ENCODE measurements at regions not wholly inside any gene's neighbourhood (a gene's known extent, or its start where the extent isn't known, plus 50 kb on each side); places are given as distances from the start of the nearest gene placed in this dataset.

DNA sequence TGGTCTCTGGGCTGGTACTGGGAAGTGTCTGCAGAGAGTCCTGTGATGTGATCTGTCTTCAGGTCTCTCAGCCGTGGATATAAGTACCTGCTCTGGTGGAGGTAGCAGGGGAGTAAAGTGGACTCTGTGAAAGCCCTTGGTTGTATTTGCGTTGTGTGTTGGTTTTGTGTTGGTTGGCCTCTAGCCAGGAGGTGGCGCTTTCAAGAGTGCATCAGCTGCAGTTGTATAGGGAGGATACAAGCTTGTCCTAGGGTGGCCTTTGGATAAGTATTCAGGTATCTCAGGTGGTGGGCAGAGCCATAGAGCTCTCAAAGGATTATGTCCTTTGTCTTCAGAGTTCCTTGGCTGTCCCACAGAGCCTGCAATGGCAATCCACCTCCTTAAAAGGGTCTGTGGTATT is 111.6 kb downstream of the MAGEB17 start:
- Histone ChIP-seq H3K36me3 (ENCODE audit: control insufficient read depth in 2 of 2, insufficient read depth in 2 of 2, low read length in 1 of 2) (no peaks in the 10 kb centered on the region), H3K4me3 (no peak overlapping the region), H3K4me1 (ENCODE audit: control insufficient read depth, insufficient read depth, low read length) (no peaks in the 10 kb centered on the region), H3K4me2 (ENCODE audit: control insufficient read depth, insufficient read depth) (no peak overlapping the region), H3K9me3 (replicated peaks; ENCODE audit: control insufficient read depth, insufficient read depth, low read length) (no peaks in the 10 kb centered on the region), H3K79me2 (ENCODE audit: control insufficient read depth, insufficient read depth, low read length) (no peaks in the 10 kb centered on the region), H3K27me3 (replicated peaks in 1 of 2; ENCODE audit: control insufficient read depth in 2 of 2, insufficient read depth in 2 of 2, low read length in 1 of 2) (no peaks in the 10 kb centered on the region), H2AFZ (ENCODE audit: control insufficient read depth, low read depth, low read length) (no peak overlapping the region), H3K9ac (ENCODE audit: control insufficient read depth, insufficient read depth, low read length) (no peak overlapping the region), H3K27ac (ENCODE audit: control insufficient read depth, insufficient read depth) (no peak overlapping the region), H4K20me1 (ENCODE audit: control insufficient read depth, insufficient read depth) (no peaks in the 10 kb centered on the region)
- WGBS (ENCODE audit: insufficient coverage, insufficient replicate concordance, low lambda C conversion rate, missing lambda C conversion rate), result 56% methylated on average over 3 of the region's 3 CpGs
- ChIA-PET CTCF (no interaction called here), SMC1A (ENCODE audit: uncharacterized antibody, unreplicated experiment) (interaction anchor here (1.4 kb wide), 1 partner anchor 156 kb away, joined by 3 read pairs; the partner anchor contains the start of gene GRPR), RAD21 (ENCODE audit: unreplicated experiment) (no interaction called here), POLR2A (no interaction called here)
- BruUV-seq (replicated peaks), result no TSS peak
- intact Hi-C loops (cut with micrococcal nuclease; ENCODE audit: unreplicated experiment) (no loop called here), in situ Hi-C loops (cut with MboI) (no loop called here)
- DNase-seq (ENCODE audit: low read depth, low spot score), result no peak
- FAIRE-seq, result no peak
- ATAC-seq, result no peak
- TF ChIP-seq, protein P1, sequence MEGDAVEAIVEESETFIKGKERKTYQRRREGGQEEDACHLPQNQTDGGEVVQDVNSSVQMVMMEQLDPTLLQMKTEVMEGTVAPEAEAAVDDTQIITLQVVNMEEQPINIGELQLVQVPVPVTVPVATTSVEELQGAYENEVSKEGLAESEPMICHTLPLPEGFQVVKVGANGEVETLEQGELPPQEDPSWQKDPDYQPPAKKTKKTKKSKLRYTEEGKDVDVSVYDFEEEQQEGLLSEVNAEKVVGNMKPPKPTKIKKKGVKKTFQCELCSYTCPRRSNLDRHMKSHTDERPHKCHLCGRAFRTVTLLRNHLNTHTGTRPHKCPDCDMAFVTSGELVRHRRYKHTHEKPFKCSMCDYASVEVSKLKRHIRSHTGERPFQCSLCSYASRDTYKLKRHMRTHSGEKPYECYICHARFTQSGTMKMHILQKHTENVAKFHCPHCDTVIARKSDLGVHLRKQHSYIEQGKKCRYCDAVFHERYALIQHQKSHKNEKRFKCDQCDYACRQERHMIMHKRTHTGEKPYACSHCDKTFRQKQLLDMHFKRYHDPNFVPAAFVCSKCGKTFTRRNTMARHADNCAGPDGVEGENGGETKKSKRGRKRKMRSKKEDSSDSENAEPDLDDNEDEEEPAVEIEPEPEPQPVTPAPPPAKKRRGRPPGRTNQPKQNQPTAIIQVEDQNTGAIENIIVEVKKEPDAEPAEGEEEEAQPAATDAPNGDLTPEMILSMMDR (IDR thresholded peaks at IDR 0.05 in 2 of 3, conservative IDR thresholded peaks at IDR 0.05 in 1 of 3; ENCODE audit: control insufficient read depth in 2 of 3, extremely low read depth in 1 of 3, insufficient read depth in 1 of 3, low read depth in 3 of 3, low read length in 3 of 3), result no peak
- no peak for TF ChIP-seq RAD51 (IDR thresholded peaks at IDR 0.05)
- TF ChIP-seq, protein P2, sequence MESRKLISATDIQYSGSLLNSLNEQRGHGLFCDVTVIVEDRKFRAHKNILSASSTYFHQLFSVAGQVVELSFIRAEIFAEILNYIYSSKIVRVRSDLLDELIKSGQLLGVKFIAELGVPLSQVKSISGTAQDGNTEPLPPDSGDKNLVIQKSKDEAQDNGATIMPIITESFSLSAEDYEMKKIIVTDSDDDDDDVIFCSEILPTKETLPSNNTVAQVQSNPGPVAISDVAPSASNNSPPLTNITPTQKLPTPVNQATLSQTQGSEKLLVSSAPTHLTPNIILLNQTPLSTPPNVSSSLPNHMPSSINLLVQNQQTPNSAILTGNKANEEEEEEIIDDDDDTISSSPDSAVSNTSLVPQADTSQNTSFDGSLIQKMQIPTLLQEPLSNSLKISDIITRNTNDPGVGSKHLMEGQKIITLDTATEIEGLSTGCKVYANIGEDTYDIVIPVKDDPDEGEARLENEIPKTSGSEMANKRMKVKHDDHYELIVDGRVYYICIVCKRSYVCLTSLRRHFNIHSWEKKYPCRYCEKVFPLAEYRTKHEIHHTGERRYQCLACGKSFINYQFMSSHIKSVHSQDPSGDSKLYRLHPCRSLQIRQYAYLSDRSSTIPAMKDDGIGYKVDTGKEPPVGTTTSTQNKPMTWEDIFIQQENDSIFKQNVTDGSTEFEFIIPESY (IDR thresholded peaks at IDR 0.05), result no peak
- TF ChIP-seq NR2F1 (conservative IDR thresholded peaks at IDR 0.05), result no peak
- TF ChIP-seq, protein P3, sequence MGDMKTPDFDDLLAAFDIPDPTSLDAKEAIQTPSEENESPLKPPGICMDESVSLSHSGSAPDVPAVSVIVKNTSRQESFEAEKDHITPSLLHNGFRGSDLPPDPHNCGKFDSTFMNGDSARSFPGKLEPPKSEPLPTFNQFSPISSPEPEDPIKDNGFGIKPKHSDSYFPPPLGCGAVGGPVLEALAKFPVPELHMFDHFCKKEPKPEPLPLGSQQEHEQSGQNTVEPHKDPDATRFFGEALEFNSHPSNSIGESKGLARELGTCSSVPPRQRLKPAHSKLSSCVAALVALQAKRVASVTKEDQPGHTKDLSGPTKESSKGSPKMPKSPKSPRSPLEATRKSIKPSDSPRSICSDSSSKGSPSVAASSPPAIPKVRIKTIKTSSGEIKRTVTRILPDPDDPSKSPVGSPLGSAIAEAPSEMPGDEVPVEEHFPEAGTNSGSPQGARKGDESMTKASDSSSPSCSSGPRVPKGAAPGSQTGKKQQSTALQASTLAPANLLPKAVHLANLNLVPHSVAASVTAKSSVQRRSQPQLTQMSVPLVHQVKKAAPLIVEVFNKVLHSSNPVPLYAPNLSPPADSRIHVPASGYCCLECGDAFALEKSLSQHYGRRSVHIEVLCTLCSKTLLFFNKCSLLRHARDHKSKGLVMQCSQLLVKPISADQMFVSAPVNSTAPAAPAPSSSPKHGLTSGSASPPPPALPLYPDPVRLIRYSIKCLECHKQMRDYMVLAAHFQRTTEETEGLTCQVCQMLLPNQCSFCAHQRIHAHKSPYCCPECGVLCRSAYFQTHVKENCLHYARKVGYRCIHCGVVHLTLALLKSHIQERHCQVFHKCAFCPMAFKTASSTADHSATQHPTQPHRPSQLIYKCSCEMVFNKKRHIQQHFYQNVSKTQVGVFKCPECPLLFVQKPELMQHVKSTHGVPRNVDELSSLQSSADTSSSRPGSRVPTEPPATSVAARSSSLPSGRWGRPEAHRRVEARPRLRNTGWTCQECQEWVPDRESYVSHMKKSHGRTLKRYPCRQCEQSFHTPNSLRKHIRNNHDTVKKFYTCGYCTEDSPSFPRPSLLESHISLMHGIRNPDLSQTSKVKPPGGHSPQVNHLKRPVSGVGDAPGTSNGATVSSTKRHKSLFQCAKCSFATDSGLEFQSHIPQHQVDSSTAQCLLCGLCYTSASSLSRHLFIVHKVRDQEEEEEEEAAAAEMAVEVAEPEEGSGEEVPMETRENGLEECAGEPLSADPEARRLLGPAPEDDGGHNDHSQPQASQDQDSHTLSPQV (IDR thresholded peaks at IDR 0.05), result no peak
- TF ChIP-seq ZNF24 (IDR thresholded peaks at IDR 0.05), result no peak
- no peak for TF ChIP-seq IRF4 (IDR thresholded peaks at IDR 0.05; ENCODE audit: low read depth, low read length)
- TF ChIP-seq, protein P4, sequence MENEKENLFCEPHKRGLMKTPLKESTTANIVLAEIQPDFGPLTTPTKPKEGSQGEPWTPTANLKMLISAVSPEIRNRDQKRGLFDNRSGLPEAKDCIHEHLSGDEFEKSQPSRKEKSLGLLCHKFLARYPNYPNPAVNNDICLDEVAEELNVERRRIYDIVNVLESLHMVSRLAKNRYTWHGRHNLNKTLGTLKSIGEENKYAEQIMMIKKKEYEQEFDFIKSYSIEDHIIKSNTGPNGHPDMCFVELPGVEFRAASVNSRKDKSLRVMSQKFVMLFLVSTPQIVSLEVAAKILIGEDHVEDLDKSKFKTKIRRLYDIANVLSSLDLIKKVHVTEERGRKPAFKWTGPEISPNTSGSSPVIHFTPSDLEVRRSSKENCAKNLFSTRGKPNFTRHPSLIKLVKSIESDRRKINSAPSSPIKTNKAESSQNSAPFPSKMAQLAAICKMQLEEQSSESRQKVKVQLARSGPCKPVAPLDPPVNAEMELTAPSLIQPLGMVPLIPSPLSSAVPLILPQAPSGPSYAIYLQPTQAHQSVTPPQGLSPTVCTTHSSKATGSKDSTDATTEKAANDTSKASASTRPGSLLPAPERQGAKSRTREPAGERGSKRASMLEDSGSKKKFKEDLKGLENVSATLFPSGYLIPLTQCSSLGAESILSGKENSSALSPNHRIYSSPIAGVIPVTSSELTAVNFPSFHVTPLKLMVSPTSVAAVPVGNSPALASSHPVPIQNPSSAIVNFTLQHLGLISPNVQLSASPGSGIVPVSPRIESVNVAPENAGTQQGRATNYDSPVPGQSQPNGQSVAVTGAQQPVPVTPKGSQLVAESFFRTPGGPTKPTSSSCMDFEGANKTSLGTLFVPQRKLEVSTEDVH (IDR thresholded peaks at IDR 0.05; ENCODE audit: low read depth, partially characterized antibody), result no peak
- TF ChIP-seq KAT2A (conservative IDR thresholded peaks at IDR 0.05; ENCODE audit: control insufficient read depth, low read depth, low read length), result no peak
- TF ChIP-seq MYB (IDR thresholded peaks at IDR 0.05; ENCODE audit: borderline replicate concordance, low read depth, low read length), result no peak
- no peak for TF ChIP-seq PML (IDR thresholded peaks at IDR 0.05; ENCODE audit: low read length)
- TF ChIP-seq PAX8 (IDR thresholded peaks at IDR 0.05), result no peak
- no peak for TF ChIP-seq JUNB (IDR thresholded peaks at IDR 0.05)
- no peak for TF ChIP-seq BRCA1 (IDR thresholded peaks at IDR 0.05; ENCODE audit: low read depth, low read length)

Measured in GM12878 (cell line).